Large intestine (tissue), 3 donors: ENCODE measurements at regions not wholly inside any gene's neighbourhood (a gene's known extent, or its start where the extent isn't known, plus 50 kb on each side); places are given as distances from the start of the nearest gene placed in this dataset.

Experiments
- DNase-seq, 2 donors: peaks; one replicate each; pipeline versions ENCODE4 v3.0.0 to v3.0.0-alpha.2; 2013
- H3K27ac ChIP-seq: one replicate; pipeline ENCODE4 v1.5.1; 2013; ENCODE audit warnings: low read length
- H3K27me3 ChIP-seq: 2 replicates; pipeline ENCODE4 v1.6.1; 2013; ENCODE audit warnings: low read length; ENCODE audit not compliant: control insufficient read depth, insufficient read depth
- H3K36me3 ChIP-seq: 2 replicates; pipeline ENCODE4 v1.6.1; 2013; ENCODE audit warnings: low read length; ENCODE audit not compliant: control insufficient read depth, insufficient read depth
- H3K4me1 ChIP-seq: one replicate; pipeline ENCODE4 v1.6.1; 2013; ENCODE audit warnings: low read length; ENCODE audit not compliant: control insufficient read depth, insufficient read depth
- H3K4me3 ChIP-seq: one replicate; pipeline ENCODE4 v1.5.1; 2013; ENCODE audit warnings: low read length
- H3K9me3 ChIP-seq: one replicate; pipeline ENCODE4 v1.6.1; 2013; ENCODE audit warnings: mild to moderate bottlenecking, low read depth, low read length, moderate library complexity; ENCODE audit not compliant: control insufficient read depth
- WGBS: methylation state at CpG from one replicate; pipeline ENCODE4 v1.1.5; 2013; ENCODE audit warnings: low lambda C conversion rate; ENCODE audit not compliant: insufficient coverage; 5-methylcytosine and 5-hydroxymethylcytosine counted together

GRCh38 chr12:118685983-118686607 is 295.2 kb upstream of the SRRM4 start:
- peak overlapping the region; percentile 80 for H3K27ac ChIP-seq
- peaks cover 5% of the 10 kb centered on the region for H3K9me3 ChIP-seq
- WGBS: no CpG with 5 or more reads among the region's 1 CpG
- DNase-seq: peak; percentile 89 to 97
- H3K4me1 ChIP-seq: peaks cover 9% of the 10 kb centered on the region
- H3K4me3 ChIP-seq: no peak overlapping the region
- no peaks in the 10 kb centered on the region for H3K27me3 ChIP-seq
- H3K36me3 ChIP-seq: no peaks in the 10 kb centered on the region

- H3K4me3 ChIP-seq: no peak overlapping the region
- no peak for DNase-seq
- H3K36me3 ChIP-seq: no peaks in the 10 kb centered on the region
- peaks cover 9% of the 10 kb centered on the region for H3K4me1 ChIP-seq
- peaks cover 5% of the 10 kb centered on the region for H3K9me3 ChIP-seq
- WGBS: 58% methylated on average over 2 of the region's 3 CpGs
- H3K27me3 ChIP-seq: no peaks in the 10 kb centered on the region
- H3K27ac ChIP-seq: no peak overlapping the region
Measured at GRCh38 chr12:118689793-118690192, 291.5 kb upstream of the SRRM4 start.

- no peak for DNase-seq
- no peak overlapping the region for H3K27ac ChIP-seq
- no peaks in the 10 kb centered on the region for H3K36me3 ChIP-seq
- no peak overlapping the region for H3K4me3 ChIP-seq
- H3K4me1 ChIP-seq: peaks cover 6% of the 10 kb centered on the region
- no peaks in the 10 kb centered on the region for H3K27me3 ChIP-seq
- WGBS: 80% methylated on average over 1 of the region's 3 CpGs
- H3K9me3 ChIP-seq: no peaks in the 10 kb centered on the region
Measured at GRCh38 chr12:118690506-118690905, 290.8 kb upstream of the SRRM4 start.

- Histone ChIP-seq H3K27ac (no peak overlapping the region), H3K27me3 (no peaks in the 10 kb centered on the region), H3K36me3 (no peaks in the 10 kb centered on the region), H3K4me3 (no peak overlapping the region), H3K4me1 (no peaks in the 10 kb centered on the region), H3K9me3 (no peaks in the 10 kb centered on the region)
- 87% methylated on average over 3 of the region's 11 CpGs for WGBS
- no peak for DNase-seq
Measured at GRCh38 chr12:118694128-118694775, 287.1 kb upstream of the SRRM4 start.

GRCh38 chr12:118704527-118705241 is 276.7 kb upstream of the SRRM4 start:
- Histone ChIP-seq H3K4me1 (no peaks in the 10 kb centered on the region), H3K36me3 (no peaks in the 10 kb centered on the region), H3K27ac (no peak overlapping the region), H3K4me3 (no peak overlapping the region), H3K27me3 (no peaks in the 10 kb centered on the region), H3K9me3 (peaks cover 5% of the 10 kb centered on the region)
- WGBS: no CpG with 5 or more reads among the region's 5 CpGs
- DNase-seq: no peak

GRCh38 chr12:118706437-118706836 is 274.9 kb upstream of the SRRM4 start:
- H3K4me1 ChIP-seq: no peaks in the 10 kb centered on the region
- no peak overlapping the region for H3K27ac ChIP-seq
- no peak overlapping the region for H3K4me3 ChIP-seq
- no peak for DNase-seq
- no peaks in the 10 kb centered on the region for H3K36me3 ChIP-seq
- peaks cover 5% of the 10 kb centered on the region for H3K9me3 ChIP-seq
- H3K27me3 ChIP-seq: no peaks in the 10 kb centered on the region

- no peak overlapping the region for H3K4me3 ChIP-seq
- no peaks in the 10 kb centered on the region for H3K4me1 ChIP-seq
- H3K36me3 ChIP-seq: no peaks in the 10 kb centered on the region
- peaks cover 5% of the 10 kb centered on the region for H3K9me3 ChIP-seq
- no peaks in the 10 kb centered on the region for H3K27me3 ChIP-seq
- WGBS: no CpG with 5 or more reads among the region's 2 CpGs
- no peak overlapping the region for H3K27ac ChIP-seq
- no peak for DNase-seq
Measured at GRCh38 chr12:118709946-118710345, 271.4 kb upstream of the SRRM4 start.

GRCh38 chr12:118711185-118711584 is 270.2 kb upstream of the SRRM4 start:
- Histone ChIP-seq H3K27me3 (no peaks in the 10 kb centered on the region), H3K4me3 (no peak overlapping the region), H3K9me3 (peaks cover 5% of the 10 kb centered on the region), H3K27ac (no peak overlapping the region), H3K4me1 (no peaks in the 10 kb centered on the region), H3K36me3 (no peaks in the 10 kb centered on the region)
- DNase-seq: no peak
- WGBS: no CpG with 5 or more reads among the region's 1 CpG

- H3K4me1 ChIP-seq: no peaks in the 10 kb centered on the region
- no peaks in the 10 kb centered on the region for H3K36me3 ChIP-seq
- DNase-seq: peak in 1 of 2 donors; percentile 33
- H3K27ac ChIP-seq: no peak overlapping the region
- no CpG with 5 or more reads among the region's 5 CpGs for WGBS
- H3K27me3 ChIP-seq: no peaks in the 10 kb centered on the region
- no peak overlapping the region for H3K4me3 ChIP-seq
- no peaks in the 10 kb centered on the region for H3K9me3 ChIP-seq
Measured at GRCh38 chr12:118714051-118714460, 267.3 kb upstream of the SRRM4 start.

GRCh38 chr12:118714500-118714899 is 266.8 kb upstream of the SRRM4 start:
- DNase-seq: peak in 1 of 2 donors; percentile 45
- Histone ChIP-seq H3K4me3 (no peak overlapping the region), H3K9me3 (no peaks in the 10 kb centered on the region), H3K4me1 (no peaks in the 10 kb centered on the region), H3K27ac (no peak overlapping the region), H3K27me3 (no peaks in the 10 kb centered on the region), H3K36me3 (no peaks in the 10 kb centered on the region)
- 0% methylated on average over 1 of the region's 4 CpGs for WGBS
